ENCODE measurements at regions not wholly inside any gene's neighbourhood (a gene's known extent, or its start where the extent isn't known, plus 50 kb on each side); places are given as distances from the start of the nearest gene placed in this dataset.

DNA sequence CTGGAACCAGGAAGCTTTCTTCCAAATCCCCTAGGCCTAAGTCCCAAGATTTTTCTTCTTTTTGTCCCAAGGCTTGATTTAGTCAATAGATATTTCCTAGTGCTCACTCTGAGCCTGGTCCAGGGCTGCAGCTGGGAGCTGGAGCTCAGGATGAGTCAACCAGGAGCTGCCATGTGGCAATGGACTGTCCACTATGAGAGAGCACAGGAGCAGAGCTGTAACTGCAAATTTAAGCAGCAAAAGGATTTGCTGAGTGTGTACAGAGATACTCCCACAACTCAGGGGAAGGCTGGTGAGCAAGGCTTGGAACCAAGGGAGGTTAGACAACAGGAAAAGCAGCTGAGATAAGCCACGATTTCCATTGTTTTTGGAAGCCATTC lies 92.1 kb upstream of the CXCL12 start:
- DNase-seq (ENCODE audit: low spot score) = no peak

DNA sequence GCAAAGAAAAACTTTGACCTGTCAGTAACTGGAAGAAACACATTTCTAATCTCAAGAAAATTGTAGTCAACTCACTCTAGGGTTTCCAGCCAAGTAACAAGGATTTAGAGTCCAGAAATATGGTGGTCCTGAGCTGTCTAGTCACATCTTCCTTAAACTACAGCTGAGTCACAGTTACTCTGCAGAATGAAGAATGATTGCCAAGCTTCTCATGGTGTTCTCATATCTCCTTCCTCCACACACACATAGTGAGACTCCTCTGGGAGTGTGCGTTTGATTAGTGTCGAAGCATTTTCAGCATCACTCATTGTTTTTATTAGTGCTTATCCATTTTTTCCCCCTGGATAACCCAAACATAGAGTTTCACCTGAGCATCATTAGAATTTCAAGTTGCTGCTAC lies 93.1 kb upstream of the CXCL12 start:
- no peak for DNase-seq (ENCODE audit: low spot score)

DNA sequence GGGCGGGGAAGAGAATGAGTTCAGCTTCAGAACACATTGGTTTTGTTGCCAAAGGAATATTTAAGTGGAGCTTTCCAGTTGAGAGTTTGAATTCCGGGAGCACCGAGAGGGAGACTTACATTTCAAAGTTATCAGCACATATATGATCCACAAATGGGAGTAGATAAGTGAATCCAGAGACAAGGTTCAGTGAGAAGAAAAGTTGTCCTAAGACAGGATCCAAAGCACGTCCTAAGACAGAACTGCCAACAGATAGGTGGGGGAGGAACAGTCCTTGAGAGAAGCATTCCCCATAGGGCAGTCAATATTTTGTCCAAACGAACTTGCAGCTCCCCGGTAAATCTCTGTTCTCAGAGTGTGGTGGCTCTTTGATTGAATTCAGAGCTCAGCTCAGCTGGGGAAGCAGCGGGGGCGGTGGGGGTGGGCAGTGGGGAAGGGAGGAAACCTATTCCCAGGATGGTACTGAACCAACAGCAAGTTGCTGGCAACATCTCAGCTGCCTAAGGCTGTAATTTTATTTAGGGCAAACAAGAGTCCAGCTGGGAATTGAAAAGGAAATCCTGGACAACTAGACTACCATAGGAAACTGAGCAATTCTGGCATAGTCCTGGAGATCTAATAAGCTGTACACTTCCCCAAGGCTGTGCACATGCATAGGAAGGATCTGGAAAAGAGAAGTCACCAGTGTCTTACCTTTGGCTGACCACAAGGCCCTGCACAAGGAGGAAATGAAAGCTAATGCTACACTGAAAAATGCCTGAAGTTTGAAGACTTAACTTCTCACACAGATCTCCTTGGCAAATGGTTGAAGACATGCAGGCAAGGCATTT lies 94.2 kb upstream of the CXCL12 start:
- DNase-seq (ENCODE audit: low spot score) = no peak

DNA sequence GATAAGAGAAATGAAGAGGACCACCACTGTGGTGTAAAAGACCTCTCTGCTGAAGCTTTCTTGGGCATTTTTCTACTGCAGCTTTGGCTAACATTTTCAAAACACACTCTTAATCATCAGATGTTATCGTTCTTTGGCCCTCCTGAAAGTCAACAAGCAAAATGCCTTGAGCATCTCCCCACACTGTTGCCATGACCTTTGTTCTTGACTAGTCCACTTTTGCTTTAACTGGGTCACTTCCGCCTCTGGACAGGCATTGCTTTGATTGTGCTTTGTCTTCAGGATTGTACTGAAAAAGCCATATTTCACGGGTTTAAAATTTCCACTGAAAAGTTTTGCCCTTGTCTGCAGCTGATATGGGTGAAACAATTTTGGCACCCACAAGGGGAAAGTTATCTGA lies 107.8 kb upstream of the CXCL12 start:
- DNase-seq (ENCODE audit: low spot score) = no peak

DNA sequence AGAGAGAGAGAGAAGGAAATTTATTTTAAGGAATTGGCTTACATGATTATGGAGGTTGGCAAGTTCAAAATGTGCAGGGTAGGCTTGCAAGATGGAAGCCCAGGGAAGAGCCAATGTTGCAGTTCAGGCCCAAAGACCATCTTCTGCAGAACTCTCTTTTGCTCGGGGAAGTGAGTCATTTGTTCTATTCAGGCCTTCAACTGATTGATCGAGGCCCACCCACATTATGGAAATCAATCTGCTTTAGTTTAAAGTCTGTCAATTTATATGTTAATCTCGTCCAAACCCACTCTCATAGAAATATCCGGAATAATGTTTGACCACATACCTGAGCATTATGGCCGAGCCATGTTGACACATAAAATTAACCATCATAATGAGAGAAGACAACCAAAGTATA lies 113.3 kb upstream of the CXCL12 start:
- no peak for DNase-seq (ENCODE audit: low spot score)

DNA sequence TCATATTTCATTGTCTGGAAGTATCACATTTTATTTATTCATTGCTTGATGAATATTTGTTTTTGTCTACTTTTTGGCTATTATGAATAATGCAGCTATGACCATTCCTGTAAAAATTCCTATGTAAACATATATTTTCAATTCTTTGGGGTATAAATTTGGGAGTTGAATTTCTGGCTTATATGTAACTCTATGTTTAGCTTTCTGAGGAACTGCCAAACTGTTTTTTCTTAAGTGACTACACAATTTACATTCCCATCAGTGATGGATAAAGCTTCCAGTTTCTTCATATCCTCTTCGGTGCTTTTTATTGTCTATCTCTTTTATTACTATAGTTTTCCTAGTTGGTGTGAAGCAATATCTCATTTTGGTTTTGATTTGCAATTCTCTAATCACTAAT lies 115.6 kb upstream of the CXCL12 start:
- DNase-seq (ENCODE audit: low spot score) = no peak

DNA sequence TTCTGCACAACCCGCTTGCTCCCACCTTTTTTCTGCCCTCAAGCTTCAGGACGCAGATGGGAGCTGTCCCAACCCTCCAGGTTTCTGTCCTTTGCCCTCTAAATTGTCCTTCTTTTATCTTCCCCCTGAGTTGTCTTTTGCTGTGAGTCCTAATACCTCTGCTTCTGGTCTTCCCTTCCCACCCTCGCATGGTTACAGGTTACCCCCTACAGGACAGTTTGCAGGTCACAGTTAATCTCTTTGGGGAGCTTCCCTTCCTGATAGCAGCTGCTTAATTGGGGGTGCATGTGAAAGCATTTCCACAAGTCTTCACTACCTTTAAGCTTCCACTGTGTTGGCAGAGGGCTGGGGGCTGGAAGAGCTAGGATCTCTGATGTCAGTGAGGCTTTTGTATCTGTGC lies 121.5 kb upstream of the CXCL12 start:
- DNase-seq (ENCODE audit: low spot score) = no peak

DNA sequence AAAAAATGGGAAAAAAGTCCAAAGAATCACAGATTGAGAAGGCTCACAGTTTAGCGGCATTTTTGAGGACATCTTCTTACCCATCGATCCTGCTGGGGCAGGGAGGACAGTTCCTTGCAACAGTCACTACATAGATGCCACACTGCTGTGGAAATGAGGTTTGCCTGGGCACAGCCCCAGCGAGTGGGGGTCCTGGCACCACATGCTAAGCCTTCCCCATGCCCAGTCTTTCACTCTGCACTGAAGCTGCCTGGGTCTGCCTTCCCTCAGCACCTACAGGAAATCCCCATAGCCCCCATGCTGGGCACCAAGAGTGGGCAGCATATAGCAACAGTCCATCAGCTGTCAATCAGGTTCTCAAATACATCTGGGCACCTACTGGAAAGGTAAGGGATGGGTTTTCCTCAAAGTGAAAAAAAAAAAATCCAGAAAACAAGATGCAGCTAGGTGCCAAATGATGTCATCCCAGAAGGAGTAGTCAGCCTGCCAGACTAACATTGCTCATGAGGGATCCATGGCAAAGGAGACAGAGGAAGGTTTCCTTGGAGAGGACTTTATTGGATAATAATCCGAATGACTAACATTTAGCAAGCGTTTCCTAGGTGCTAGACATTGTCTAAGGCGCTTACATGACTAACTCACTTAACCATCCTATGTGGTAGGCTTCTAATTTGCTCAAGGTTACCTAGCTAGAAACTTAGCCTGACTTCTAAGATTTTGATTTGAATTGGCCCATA lies 125.7 kb upstream of the CXCL12 start:
- DNase-seq (ENCODE audit: low spot score) = no peak

DNA sequence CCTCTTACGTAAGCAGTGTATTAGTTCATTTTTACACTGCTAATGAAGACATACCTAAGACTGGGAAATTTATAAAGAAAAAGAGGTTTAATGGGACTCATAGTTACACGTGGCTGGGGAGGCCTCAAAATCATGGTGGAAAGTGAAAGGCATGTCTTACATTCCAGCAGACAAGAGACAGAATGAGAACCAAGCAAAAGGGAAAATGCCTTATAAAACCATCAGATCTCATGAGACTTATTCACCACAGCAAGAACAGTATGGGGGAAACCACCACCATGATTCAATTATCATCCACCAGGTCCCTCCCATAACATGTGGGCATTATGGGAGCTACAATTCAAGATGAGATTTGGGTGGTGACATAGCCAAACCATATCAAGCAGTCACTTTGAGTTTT lies 126.3 kb upstream of the CXCL12 start:
- no peak for DNase-seq (ENCODE audit: low spot score)

DNA sequence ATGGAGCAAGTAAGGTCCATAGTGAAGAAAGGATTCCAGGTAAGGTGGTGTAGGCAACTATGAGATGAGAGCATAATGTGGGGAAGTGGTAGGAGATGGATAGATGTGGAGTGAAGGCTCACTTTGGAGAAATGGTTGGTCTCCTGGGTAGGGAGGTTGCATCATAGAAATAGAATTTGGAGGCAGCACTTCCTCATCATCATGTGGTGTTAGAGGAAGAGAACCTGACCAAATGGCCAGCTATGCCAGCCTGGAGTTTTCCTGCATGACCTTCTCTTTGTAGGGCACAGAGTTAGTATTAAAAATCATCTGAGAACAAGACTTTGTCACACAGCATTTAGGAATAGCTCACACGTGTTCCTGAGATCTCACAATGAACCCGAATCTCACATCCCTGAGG lies 126.7 kb upstream of the CXCL12 start:
- no peak for DNase-seq (ENCODE audit: low spot score)

DNA sequence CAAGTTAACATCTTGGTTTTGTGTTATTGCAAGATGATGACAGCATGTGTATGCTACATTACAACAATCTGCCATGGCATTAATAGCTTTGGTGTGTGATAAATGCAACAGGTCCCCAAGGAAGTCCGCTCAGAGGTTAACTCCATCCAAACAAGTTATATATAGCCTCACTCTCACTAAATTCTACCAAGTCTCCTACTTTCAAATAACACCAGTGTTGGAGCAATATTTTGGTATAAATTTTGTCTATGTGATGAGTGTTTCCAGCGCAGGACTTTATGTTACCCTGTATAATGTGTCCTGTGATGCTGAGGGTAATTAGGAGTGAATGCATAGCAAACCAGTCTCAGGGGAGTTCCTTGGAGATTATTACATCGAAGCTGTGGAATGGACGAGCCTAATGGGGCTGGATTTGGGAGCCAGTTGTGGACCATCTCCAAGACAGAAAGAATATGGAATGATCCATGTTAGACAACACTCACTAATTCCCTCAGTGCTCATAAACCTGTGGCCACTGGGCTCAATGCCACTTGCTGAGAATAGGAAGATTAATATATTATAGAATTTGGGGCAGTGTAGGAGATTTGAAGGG lies 127.6 kb upstream of the CXCL12 start:
- DNase-seq (ENCODE audit: low spot score) = no peak

DNA sequence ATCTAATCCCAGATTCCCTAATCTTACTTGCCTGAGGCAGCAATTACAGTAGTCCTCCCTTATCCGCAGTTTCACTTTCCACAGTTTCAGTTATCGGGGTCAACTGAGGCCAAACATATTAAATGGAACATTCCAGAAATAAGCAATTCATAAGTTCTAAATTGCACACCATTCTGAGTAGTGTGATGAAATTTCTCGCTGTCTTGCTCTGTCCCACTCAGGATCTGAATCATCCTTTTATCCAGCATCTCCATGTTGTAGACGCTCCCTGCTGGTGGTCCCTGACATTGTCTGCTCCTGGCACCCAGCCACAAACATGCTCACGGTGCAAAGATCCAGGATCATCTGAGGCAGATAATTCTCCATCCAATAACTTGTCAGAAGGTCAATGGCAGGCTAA lies 128.7 kb upstream of the CXCL12 start:
- DNase-seq (ENCODE audit: low spot score) = no peak

DNA sequence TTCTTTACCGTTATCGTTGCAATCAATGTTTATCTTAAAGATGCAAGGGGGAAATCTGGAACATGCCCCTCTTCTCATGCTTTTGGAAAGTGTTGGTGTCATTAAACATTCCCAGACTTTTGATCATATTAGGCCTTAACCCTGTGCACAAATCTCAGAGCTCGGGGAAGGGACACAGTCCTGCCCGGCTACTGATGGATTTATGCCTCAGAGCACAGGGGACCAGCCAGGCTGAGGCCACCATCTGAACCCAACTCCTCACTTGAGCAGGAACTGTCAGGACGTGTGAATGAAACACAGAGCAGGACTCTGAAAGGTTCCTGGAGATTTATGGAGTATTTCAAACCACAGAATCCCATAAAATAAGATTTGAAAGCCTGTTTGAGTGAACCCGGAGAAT lies 132.0 kb upstream of the CXCL12 start:
- no peak for DNase-seq (ENCODE audit: low spot score)

DNA sequence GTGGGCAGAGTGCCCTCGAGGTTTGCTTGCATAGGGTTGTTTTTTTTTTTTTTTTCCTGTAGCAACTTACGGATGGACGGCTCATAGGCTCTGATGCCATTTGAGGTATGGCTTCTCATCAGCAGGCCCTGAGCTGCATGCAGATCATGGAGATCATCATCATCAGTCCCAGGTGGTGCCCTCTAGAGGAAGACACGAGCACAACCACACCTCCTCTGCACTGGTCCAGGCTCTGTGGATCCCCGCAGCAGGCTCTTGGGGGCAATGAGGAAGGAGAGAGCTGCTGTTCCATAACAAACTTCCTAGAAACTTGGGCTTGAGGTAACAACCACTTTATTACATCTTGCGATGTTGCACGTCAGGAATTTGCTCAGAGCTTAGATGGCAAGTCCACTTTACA lies 132.7 kb upstream of the CXCL12 start:
- no peak for DNase-seq (ENCODE audit: low spot score)

DNA sequence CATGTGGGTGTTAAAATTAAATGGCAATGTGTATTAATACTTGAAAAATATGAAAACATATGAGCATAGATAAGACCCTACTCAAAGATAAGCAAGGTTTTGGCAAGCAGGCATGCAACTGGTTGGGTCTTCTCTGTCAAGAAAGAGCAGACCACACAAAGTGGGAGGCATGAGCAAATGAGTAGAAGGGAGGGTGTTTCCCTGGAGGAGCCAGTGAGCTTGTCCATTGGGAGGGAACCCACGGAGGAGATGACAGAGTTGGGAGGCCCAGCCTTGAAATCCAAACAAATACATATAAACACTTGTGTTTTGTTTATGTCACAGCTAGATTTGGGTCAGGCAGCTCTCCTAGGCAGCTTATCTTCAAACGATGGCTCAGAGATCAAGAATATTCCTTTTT lies 134.5 kb upstream of the CXCL12 start:
- no peak for DNase-seq (ENCODE audit: low spot score)

DNA sequence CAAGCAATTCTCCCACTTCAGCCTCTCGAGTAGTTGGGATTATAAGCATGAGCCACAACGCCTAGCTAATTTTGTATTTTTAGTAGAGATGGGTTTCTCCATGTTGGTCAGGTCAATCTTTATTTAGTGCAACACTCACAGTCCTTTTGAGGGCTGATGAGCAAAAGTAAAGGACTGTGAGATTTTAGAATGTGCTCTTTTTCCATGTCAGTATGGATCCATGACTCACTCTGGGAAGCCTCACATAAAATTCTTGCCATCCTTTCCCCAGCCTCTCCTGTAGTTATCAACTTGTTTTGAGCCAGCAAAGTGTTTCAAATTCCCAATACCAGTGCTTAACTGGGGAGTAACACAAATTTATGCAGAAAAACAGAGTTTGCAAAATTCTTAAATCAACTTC lies 135.8 kb upstream of the CXCL12 start:
- DNase-seq (ENCODE audit: low spot score) = no peak

DNA sequence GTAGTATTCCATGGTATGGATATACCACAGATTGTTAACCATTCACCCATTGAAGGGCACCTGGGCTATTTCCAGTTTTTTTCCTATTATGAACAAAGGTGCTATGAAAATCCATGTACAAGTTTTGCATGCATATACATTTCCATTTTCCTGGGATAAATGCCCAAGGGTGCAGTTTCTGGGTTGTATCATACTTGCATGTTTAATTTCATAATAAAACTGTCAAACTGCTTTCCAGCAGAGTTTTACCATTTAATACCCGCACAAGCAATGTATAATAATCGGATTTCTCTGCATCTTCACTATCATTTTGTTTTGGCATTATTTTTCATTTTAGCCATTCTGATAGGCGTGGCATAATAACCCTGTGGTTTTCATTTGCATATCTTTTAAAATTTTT lies 154.3 kb upstream of the CXCL12 start:
- no peak for DNase-seq (ENCODE audit: low spot score)

DNA sequence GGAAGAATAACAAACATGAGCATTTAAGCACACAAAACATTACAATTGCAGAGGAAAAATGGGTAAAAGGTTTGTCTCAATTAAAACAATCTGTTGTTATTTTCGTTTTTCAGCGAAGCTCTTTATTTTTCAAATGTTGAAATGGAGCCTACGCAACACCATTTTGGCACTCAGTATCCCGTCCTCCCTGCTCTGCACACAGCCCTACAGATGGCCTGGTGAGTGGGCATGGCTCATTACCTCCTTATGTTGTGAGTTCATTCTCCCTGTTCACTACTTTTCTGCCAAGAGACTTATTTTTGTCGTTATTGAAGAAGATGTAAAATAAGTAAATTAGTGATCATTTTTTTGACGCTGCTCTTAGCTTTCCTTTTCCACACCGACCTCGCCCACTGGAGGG lies 167.8 kb upstream of the CXCL12 start:
- DNase-seq (ENCODE audit: low spot score) = no peak

DNA sequence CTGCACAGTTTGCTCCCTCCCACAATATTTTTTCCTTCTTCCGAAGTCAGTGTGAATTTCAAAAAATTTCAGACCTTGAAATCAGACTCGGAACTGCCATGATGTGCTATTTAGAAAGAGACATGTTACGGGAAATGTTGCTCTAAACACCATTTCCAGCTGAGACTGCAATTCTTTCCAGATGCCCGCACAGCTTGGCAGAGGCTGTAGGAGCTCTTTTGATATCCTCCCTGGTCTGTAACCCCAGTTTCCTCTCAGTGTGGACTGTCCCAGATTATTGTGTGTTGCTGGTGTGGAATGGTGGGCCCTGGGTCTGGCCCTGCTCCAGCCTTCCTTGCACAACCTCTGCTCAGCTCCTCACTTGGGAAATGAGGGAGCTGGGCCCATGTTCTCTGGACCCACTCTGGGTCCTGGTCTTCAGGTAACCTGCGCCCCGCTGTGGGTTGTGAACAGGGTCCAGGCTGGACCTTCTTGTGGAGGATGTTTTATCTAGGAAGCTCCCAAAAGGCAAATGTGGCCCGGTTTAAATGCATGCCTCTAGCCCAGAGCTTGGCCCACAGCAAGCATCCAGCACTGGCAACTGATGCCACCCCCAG lies 172.8 kb upstream of the CXCL12 start:
- DNase-seq (ENCODE audit: low spot score) = no peak

DNA sequence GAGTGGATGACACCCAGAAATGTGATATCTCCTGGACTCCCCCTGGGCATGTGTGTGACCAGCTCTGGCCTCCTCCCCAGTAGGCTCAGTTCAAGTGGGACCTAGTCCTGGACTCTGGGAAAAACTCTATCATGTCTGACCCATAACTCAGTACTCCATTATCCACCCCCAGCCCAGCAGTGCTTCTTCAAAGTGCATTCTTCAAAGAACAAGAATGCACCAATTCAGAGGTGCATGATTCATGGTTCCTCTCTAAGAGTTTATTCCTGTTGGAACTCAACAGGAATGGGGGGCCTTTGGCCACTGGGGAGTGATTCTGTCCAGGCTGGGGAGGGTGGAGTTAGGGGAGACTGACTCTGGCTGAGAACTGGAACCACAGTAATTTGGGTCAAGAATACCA lies 173.6 kb upstream of the CXCL12 start:
- DNase-seq (ENCODE audit: low spot score) = no peak

DNA sequence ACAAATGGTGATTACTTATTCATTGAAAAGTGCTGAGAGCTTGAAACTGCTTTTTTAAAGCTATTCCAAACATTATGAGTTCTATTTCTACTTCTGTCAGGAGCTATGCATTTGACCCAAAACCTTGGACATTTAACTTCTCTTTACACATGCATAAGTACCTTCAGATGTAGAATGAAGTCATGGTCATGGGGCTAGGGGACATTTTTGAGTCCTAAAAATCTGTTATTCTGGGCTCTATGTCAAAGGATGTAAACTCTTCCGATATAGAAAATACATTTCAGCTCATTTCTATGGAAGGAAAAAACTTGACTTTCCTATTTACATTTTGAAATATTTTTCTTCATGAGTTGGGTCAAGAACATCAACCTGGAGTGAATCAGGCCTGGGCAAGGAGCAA lies 179.5 kb upstream of the CXCL12 start:
- no peak for DNase-seq (ENCODE audit: low spot score)

DNA sequence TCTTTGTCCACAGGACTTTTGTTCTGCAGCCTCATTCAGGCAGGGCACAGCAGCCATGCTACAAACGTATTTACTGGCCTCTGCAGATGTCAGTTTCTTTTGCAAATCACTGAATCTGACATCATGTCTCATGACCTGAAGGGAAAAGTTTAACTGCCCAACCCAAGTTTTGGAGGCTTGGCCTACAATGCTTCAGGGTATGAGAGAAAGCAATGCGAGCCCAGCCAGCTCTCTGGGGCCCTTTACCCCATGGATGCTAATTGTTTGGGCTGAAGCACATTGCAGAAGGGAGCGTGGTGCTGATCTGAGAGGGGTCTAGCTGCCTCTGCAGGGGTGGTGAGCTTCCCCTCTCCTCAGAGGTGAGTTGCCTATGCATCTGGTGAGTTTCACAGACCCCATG lies 179.9 kb upstream of the CXCL12 start:
- DNase-seq (ENCODE audit: low spot score) = no peak

DNA sequence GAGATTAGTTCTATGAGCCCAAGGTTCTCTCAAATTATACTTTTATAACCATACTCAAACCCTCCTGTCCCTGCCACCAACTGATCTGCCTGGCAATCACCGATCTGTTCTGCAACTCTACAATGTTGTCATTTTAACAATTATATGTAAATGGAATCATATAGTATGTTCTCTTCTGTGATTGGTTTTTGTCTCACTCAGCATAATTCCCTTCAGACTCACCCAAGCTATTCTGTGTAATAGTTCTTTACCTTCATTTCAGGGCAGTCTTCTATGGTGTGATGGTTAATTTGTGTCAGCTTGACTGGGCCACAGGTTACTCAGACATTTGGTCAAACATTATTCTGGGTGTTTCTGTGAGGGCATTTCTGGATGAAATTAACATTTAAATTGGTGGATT lies 181.9 kb upstream of the CXCL12 start:
- no peak for DNase-seq (ENCODE audit: low spot score)

Data from LoVo (cell line).